ENCODE measurements at regions not wholly inside any gene's neighbourhood (a gene's known extent, or its start where the extent isn't known, plus 50 kb on each side); places are given as distances from the start of the nearest gene placed in this dataset.
"Not testable (repeated sequence)": the region's sequence is repeated elsewhere in the genome, so short reads cannot be mapped to it uniquely, and the experiment has no call there.

- not testable (repeated sequence) for H3K27ac ChIP-seq (ENCODE audit: low read length, poor library complexity, severe bottlenecking); H2BK120ac ChIP-seq (ENCODE audit: low read depth, low read length); H3K4ac ChIP-seq (ENCODE audit: low read depth in 1 of 2, low read length in 2 of 2); H3K27me3 ChIP-seq (ENCODE audit: control insufficient read depth in 1 of 2, insufficient read depth in 1 of 2, low read length in 2 of 2); H2BK15ac ChIP-seq (ENCODE audit: low read depth, poor library complexity, severe bottlenecking); H3K4me3 ChIP-seq (ENCODE audit: insufficient read depth in 1 of 2, low read depth in 1 of 2, low read length in 2 of 2); H3K4me1 ChIP-seq (ENCODE audit: control insufficient read depth, insufficient read depth, low read depth, low read length); H4K8ac ChIP-seq (ENCODE audit: low read length); H3K36me3 ChIP-seq (ENCODE audit: control insufficient read depth in 1 of 2, insufficient read depth in 2 of 2, low read depth in 1 of 2, low read length in 2 of 2); H3K23ac ChIP-seq (ENCODE audit: low read length in 2 of 2); H3K79me1 ChIP-seq (replicated peaks; ENCODE audit: low read length, poor library complexity, severe bottlenecking); H3K9ac ChIP-seq (ENCODE audit: low read length); H4K91ac ChIP-seq (ENCODE audit: low read length); H3K4me2 ChIP-seq (ENCODE audit: low read length, poor library complexity, severe bottlenecking); H2BK5ac ChIP-seq (ENCODE audit: low read depth, low read length, poor library complexity, severe bottlenecking); H2AK5ac ChIP-seq (ENCODE audit: low read length, severe bottlenecking); H3K18ac ChIP-seq (ENCODE audit: low read depth in 1 of 2, low read length in 2 of 2); H3K14ac ChIP-seq (ENCODE audit: low read length in 2 of 2); H2BK12ac ChIP-seq (ENCODE audit: low read length in 2 of 2); H2AFZ ChIP-seq (ENCODE audit: low read depth, low read length); DNase-seq; H3K9me3 ChIP-seq (ENCODE audit: control insufficient read depth, low read length)
- WGBS = 86% methylated on average over 2 of the region's 2 CpGs
These were observed 68.0 kb upstream of the TP53BP2 start for GRCh38 chr1:223913715-223914114.

- H3K4me1 ChIP-seq (ENCODE audit: control insufficient read depth, insufficient read depth, low read depth, low read length); H3K36me3 ChIP-seq (ENCODE audit: control insufficient read depth in 1 of 2, insufficient read depth in 2 of 2, low read depth in 1 of 2, low read length in 2 of 2); H3K23ac ChIP-seq (ENCODE audit: low read length in 2 of 2); H3K27ac ChIP-seq (ENCODE audit: low read length, poor library complexity, severe bottlenecking); H3K14ac ChIP-seq (ENCODE audit: low read length in 2 of 2); H4K91ac ChIP-seq (ENCODE audit: low read length); H3K9ac ChIP-seq (ENCODE audit: low read length); H3K4me2 ChIP-seq (ENCODE audit: low read length, poor library complexity, severe bottlenecking); H3K4me3 ChIP-seq (ENCODE audit: insufficient read depth in 1 of 2, low read depth in 1 of 2, low read length in 2 of 2); DNase-seq; H4K8ac ChIP-seq (ENCODE audit: low read length); H3K4ac ChIP-seq (ENCODE audit: low read depth in 1 of 2, low read length in 2 of 2); H3K18ac ChIP-seq (ENCODE audit: low read depth in 1 of 2, low read length in 2 of 2); H3K27me3 ChIP-seq (ENCODE audit: control insufficient read depth in 1 of 2, insufficient read depth in 1 of 2, low read length in 2 of 2); H3K79me1 ChIP-seq (replicated peaks; ENCODE audit: low read length, poor library complexity, severe bottlenecking); H2BK5ac ChIP-seq (ENCODE audit: low read depth, low read length, poor library complexity, severe bottlenecking); H2BK15ac ChIP-seq (ENCODE audit: low read depth, poor library complexity, severe bottlenecking); H2BK120ac ChIP-seq (ENCODE audit: low read depth, low read length); H2AFZ ChIP-seq (ENCODE audit: low read depth, low read length); H3K9me3 ChIP-seq (ENCODE audit: control insufficient read depth, low read length); H2BK12ac ChIP-seq (ENCODE audit: low read length in 2 of 2); H2AK5ac ChIP-seq (ENCODE audit: low read length, severe bottlenecking): not testable (repeated sequence)
- no CpG with 5 or more reads among the region's 4 CpGs for WGBS
These were observed 62.3 kb upstream of the TP53BP2 start for GRCh38 chr1:223907943-223908587.

GRCh38 chr1:223903221-223903620 lies 57.5 kb upstream of the TP53BP2 start:
- H3K9ac ChIP-seq (ENCODE audit: low read length); H4K91ac ChIP-seq (ENCODE audit: low read length); H3K4me3 ChIP-seq (ENCODE audit: insufficient read depth in 1 of 2, low read depth in 1 of 2, low read length in 2 of 2); H3K27ac ChIP-seq (ENCODE audit: low read length, poor library complexity, severe bottlenecking); H2BK120ac ChIP-seq (ENCODE audit: low read depth, low read length); H2AK5ac ChIP-seq (ENCODE audit: low read length, severe bottlenecking); H3K4me2 ChIP-seq (ENCODE audit: low read length, poor library complexity, severe bottlenecking); H3K9me3 ChIP-seq (ENCODE audit: control insufficient read depth, low read length); H2AFZ ChIP-seq (ENCODE audit: low read depth, low read length); H3K23ac ChIP-seq (ENCODE audit: low read length in 2 of 2); H3K36me3 ChIP-seq (ENCODE audit: control insufficient read depth in 1 of 2, insufficient read depth in 2 of 2, low read depth in 1 of 2, low read length in 2 of 2); H3K14ac ChIP-seq (ENCODE audit: low read length in 2 of 2); H4K8ac ChIP-seq (ENCODE audit: low read length); H3K27me3 ChIP-seq (ENCODE audit: control insufficient read depth in 1 of 2, insufficient read depth in 1 of 2, low read length in 2 of 2); H3K4me1 ChIP-seq (ENCODE audit: control insufficient read depth, insufficient read depth, low read depth, low read length); H2BK12ac ChIP-seq (ENCODE audit: low read length in 2 of 2); H3K4ac ChIP-seq (ENCODE audit: low read depth in 1 of 2, low read length in 2 of 2); H2BK15ac ChIP-seq (ENCODE audit: low read depth, poor library complexity, severe bottlenecking); DNase-seq; H3K79me1 ChIP-seq (replicated peaks; ENCODE audit: low read length, poor library complexity, severe bottlenecking); H2BK5ac ChIP-seq (ENCODE audit: low read depth, low read length, poor library complexity, severe bottlenecking); H3K18ac ChIP-seq (ENCODE audit: low read depth in 1 of 2, low read length in 2 of 2): not testable (repeated sequence)
- WGBS = no CpG with 5 or more reads among the region's 1 CpG

GRCh38 chr1:223899775-223900174 lies 54.0 kb upstream of the TP53BP2 start:
- H3K36me3 ChIP-seq (ENCODE audit: control insufficient read depth in 1 of 2, insufficient read depth in 2 of 2, low read depth in 1 of 2, low read length in 2 of 2); H3K23ac ChIP-seq (ENCODE audit: low read length in 2 of 2); H3K14ac ChIP-seq (ENCODE audit: low read length in 2 of 2); H3K4me3 ChIP-seq (ENCODE audit: insufficient read depth in 1 of 2, low read depth in 1 of 2, low read length in 2 of 2); H3K27me3 ChIP-seq (ENCODE audit: control insufficient read depth in 1 of 2, insufficient read depth in 1 of 2, low read length in 2 of 2); H2BK120ac ChIP-seq (ENCODE audit: low read depth, low read length); H3K9me3 ChIP-seq (ENCODE audit: control insufficient read depth, low read length); H3K4ac ChIP-seq (ENCODE audit: low read depth in 1 of 2, low read length in 2 of 2); H3K27ac ChIP-seq (ENCODE audit: low read length, poor library complexity, severe bottlenecking); H2BK5ac ChIP-seq (ENCODE audit: low read depth, low read length, poor library complexity, severe bottlenecking); H2BK12ac ChIP-seq (ENCODE audit: low read length in 2 of 2); H2AFZ ChIP-seq (ENCODE audit: low read depth, low read length); DNase-seq; H3K9ac ChIP-seq (ENCODE audit: low read length); H3K4me2 ChIP-seq (ENCODE audit: low read length, poor library complexity, severe bottlenecking); H3K79me1 ChIP-seq (replicated peaks; ENCODE audit: low read length, poor library complexity, severe bottlenecking); H2AK5ac ChIP-seq (ENCODE audit: low read length, severe bottlenecking); H4K8ac ChIP-seq (ENCODE audit: low read length); H3K18ac ChIP-seq (ENCODE audit: low read depth in 1 of 2, low read length in 2 of 2); H2BK15ac ChIP-seq (ENCODE audit: low read depth, poor library complexity, severe bottlenecking); H4K91ac ChIP-seq (ENCODE audit: low read length); H3K4me1 ChIP-seq (ENCODE audit: control insufficient read depth, insufficient read depth, low read depth, low read length): not testable (repeated sequence)
- 85% methylated on average over 4 of the region's 6 CpGs for WGBS

Data from mesenchymal stem cell (in vitro differentiated cells and primary cell).